C4-2B (cell line): ENCODE measurements at regions not wholly inside any gene's neighbourhood (a gene's known extent, or its start where the extent isn't known, plus 50 kb on each side); places are given as distances from the start of the nearest gene placed in this dataset.

Source experiments
- H3K27ac ChIP-seq: fragments of 450-650 bp; 2 replicates; pipeline ENCODE4 v1.5.1; 2017
- CTCF ChIP-seq: fragments of 450-650 bp; conservative IDR thresholded peaks from 2 replicates; pipeline ENCODE4 v1.5.1; 2017; ENCODE audit warnings: mild to moderate bottlenecking
- ZFX ChIP-seq: fragments of 450-650 bp; IDR thresholded peaks from 2 replicates; pipeline ENCODE4 v1.6.1; 2017

GRCh38 chr21:32216293-32216692 lies 62.6 kb downstream of the MIS18A start:
- H3K27ac ChIP-seq: no peak overlapping the region
- no peak for TF ChIP-seq CTCF
- no peak for TF ChIP-seq ZFX

GRCh38 chr21:32215306-32215685 lies 63.6 kb downstream of the MIS18A start:
- TF ChIP-seq CTCF: no peak
- no peak for TF ChIP-seq ZFX
- H3K27ac ChIP-seq: no peak overlapping the region

GRCh38 chr21:32214654-32215305 lies 64.1 kb downstream of the MIS18A start:
- H3K27ac ChIP-seq: no peak overlapping the region
- TF ChIP-seq ZFX (no peak), CTCF (no peak)

GRCh38 chr21:32212116-32212515 lies 66.7 kb downstream of the MIS18A start:
- TF ChIP-seq CTCF (no peak), ZFX (no peak)
- no peak overlapping the region for H3K27ac ChIP-seq

GRCh38 chr21:32211306-32211705 lies 67.5 kb downstream of the MIS18A start:
- TF ChIP-seq ZFX: no peak
- TF ChIP-seq CTCF: no peak
- no peak overlapping the region for H3K27ac ChIP-seq

- no peak for TF ChIP-seq CTCF
- no peak overlapping the region for H3K27ac ChIP-seq
Measured at GRCh38 chr21:32209580-32209979, 69.3 kb downstream of the MIS18A start.

- H3K27ac ChIP-seq: no peak overlapping the region
- TF ChIP-seq ZFX (no peak), CTCF (no peak)
Measured at GRCh38 chr21:32207406-32207716, 71.5 kb downstream of the MIS18A start.
